Renal cortex interstitium (tissue), 11 donors: ENCODE measurements at regions not wholly inside any gene's neighbourhood (a gene's known extent, or its start where the extent isn't known, plus 50 kb on each side); places are given as distances from the start of the nearest gene placed in this dataset.
"Not testable (repeated sequence)": the region's sequence is repeated elsewhere in the genome, so short reads cannot be mapped to it uniquely, and the experiment has no call there.

Experiments
- DNase-seq, 11 donors: peaks; one replicate each; pipeline ENCODE4 v3.0.0-alpha.2; 2013; ENCODE audit warnings: low read depth in 9 of 11, low spot score in 4 of 11; ENCODE audit errors: extremely low read depth in 1 of 11

- peak in 1 of 11 donors; percentile 23 for DNase-seq
Observed at GRCh38 chr13:72599178-72599743, 128.2 kb downstream of the MZT1 start.

GRCh38 chr13:72590091-72590740 is 137.2 kb downstream of the MZT1 start:
- no peak for DNase-seq

- DNase-seq: no peak
Observed at GRCh38 chr13:72586518-72586917, 140.9 kb downstream of the MZT1 start.

GRCh38 chr13:72585254-72585653 is 142.2 kb downstream of the MZT1 start:
- DNase-seq: no peak

GRCh38 chr13:72571191-72571590 is 156.2 kb downstream of the MZT1 start:
- no peak for DNase-seq

- DNase-seq: no peak
Observed at GRCh38 chr13:72570019-72570418, 157.4 kb downstream of the MZT1 start.

GRCh38 chr13:72567566-72567965 is 159.9 kb downstream of the MZT1 start:
- no peak for DNase-seq

- DNase-seq: no peak
Observed at GRCh38 chr13:72566526-72566925, 160.9 kb downstream of the MZT1 start.

GRCh38 chr13:72565893-72566292 is 161.5 kb downstream of the MZT1 start:
- DNase-seq: peak in 10 of 11 donors; percentile 18 to 58 (median 32)

GRCh38 chr13:72562686-72563085 is 164.7 kb downstream of the MZT1 start:
- no peak for DNase-seq

- no peak for DNase-seq
Observed at GRCh38 chr13:72561791-72562190, 165.6 kb downstream of the MZT1 start.

GRCh38 chr13:72559716-72560115 is 167.7 kb downstream of the MZT1 start:
- DNase-seq: no peak

- no peak for DNase-seq
Observed at GRCh38 chr13:72556945-72557344, 170.5 kb downstream of the MZT1 start.

GRCh38 chr13:72555601-72556000 is 171.8 kb downstream of the MZT1 start:
- DNase-seq: no peak

- DNase-seq: no peak
Observed at GRCh38 chr13:72552731-72553130, 174.7 kb downstream of the MZT1 start.

- DNase-seq: not testable (repeated sequence)
Observed at GRCh38 chr13:72545895-72546294, 181.5 kb downstream of the MZT1 start.

- DNase-seq: no peak
Observed at GRCh38 chr13:72545030-72545719, 182.3 kb downstream of the MZT1 start.

- no peak for DNase-seq
Observed at GRCh38 chr13:72544042-72544441, 183.4 kb downstream of the MZT1 start.

- DNase-seq: no peak
Observed at GRCh38 chr13:72542241-72542640, 185.2 kb downstream of the MZT1 start.

GRCh38 chr13:72541674-72542073 is 185.8 kb downstream of the MZT1 start:
- DNase-seq: no peak

GRCh38 chr13:72540881-72541280 is 186.5 kb downstream of the MZT1 start:
- DNase-seq: no peak
